ENCODE measurements at regions not wholly inside any gene's neighbourhood (a gene's known extent, or its start where the extent isn't known, plus 50 kb on each side); places are given as distances from the start of the nearest gene placed in this dataset.

- no peak for TF ChIP-seq RNF2 (IDR thresholded peaks at IDR 0.05; ENCODE audit: borderline replicate concordance, low read depth)
- no peak for TF ChIP-seq JUN (IDR thresholded peaks at IDR 0.05)
- TF ChIP-seq REST (IDR thresholded peaks at IDR 0.05), result no peak
- TF ChIP-seq NPAS2 (CRISPR knock-in tag; IDR thresholded peaks at IDR 0.05; ENCODE audit: borderline replicate concordance), result no peak
- no peak for TF ChIP-seq RCOR1 (IDR thresholded peaks at IDR 0.05; ENCODE audit: low read depth, low read length)
- TF ChIP-seq MAX (IDR thresholded peaks at IDR 0.05), result no peak
- TF ChIP-seq HDAC2 (IDR thresholded peaks at IDR 0.05), result no peak
- TF ChIP-seq CTCF (IDR thresholded peaks at IDR 0.05), result no peak
- TF ChIP-seq HOXB5 (CRISPR knock-in tag; IDR thresholded peaks at IDR 0.05), result no peak
Observed at GRCh38 chr7:121810831-121811672, 61.9 kb upstream of the PTPRZ1 start.
